ENCODE measurements at regions not wholly inside any gene's neighbourhood (a gene's known extent, or its start where the extent isn't known, plus 50 kb on each side); places are given as distances from the start of the nearest gene placed in this dataset.
"Not testable (repeated sequence)": the region's sequence is repeated elsewhere in the genome, so short reads cannot be mapped to it uniquely, and the experiment has no call there.

DNA sequence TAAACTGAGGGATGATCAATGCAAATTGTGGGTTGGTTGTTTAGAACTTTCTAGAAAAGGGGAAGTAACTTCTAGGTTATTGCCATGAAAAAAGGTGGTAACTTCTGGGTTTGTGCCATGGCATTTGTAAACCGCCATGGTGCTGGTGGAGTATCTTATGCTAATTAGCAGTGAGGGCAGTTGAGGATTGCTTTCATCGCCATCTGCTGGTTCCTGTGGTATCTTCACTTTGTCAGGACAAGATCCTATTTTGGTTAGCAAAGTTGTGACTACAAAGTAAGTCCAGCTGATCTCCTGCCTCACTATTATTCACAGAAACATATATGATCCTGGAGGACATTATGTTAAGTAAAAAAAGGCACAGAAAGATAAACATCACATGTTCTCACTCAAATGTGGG, 1332.3 kb downstream of the CDH11 start:
- no peak for DNase-seq
- Mint-ChIP-seq H3K36me3 (no peaks in the 10 kb centered on the region), H3K4me1 (no peaks in the 10 kb centered on the region), H3K4me3 (no peak overlapping the region), H3K27ac (no peak overlapping the region), H3K9me3 (peaks cover 20% of the 10 kb centered on the region), H3K27me3 (no peaks in the 10 kb centered on the region)
- POLR2A ChIA-PET: no interaction called here
- ATAC-seq (ENCODE audit: low read depth): no peak

GRCh38 chr16:63787014-63787413, 1334.8 kb downstream of the CDH11 start:
- peaks cover 17% of the 10 kb centered on the region for H3K9me3 Mint-ChIP-seq
- H3K36me3 Mint-ChIP-seq: no peaks in the 10 kb centered on the region
- H3K4me1 Mint-ChIP-seq: no peaks in the 10 kb centered on the region
- POLR2A ChIA-PET: no interaction called here
- no peak for DNase-seq
- H3K27ac Mint-ChIP-seq: no peak overlapping the region
- ATAC-seq (ENCODE audit: low read depth): no peak
- no peak overlapping the region for H3K4me3 Mint-ChIP-seq
- no peaks in the 10 kb centered on the region for H3K27me3 Mint-ChIP-seq

GRCh38 chr16:63785170-63785569, 1336.7 kb downstream of the CDH11 start:
- DNase-seq (no peak), ATAC-seq (ENCODE audit: low read depth) (no peak)
- peaks cover 19% of the 10 kb centered on the region for H3K9me3 Mint-ChIP-seq
- no peaks in the 10 kb centered on the region for H3K36me3 Mint-ChIP-seq
- H3K27ac Mint-ChIP-seq: no peak overlapping the region
- no peaks in the 10 kb centered on the region for H3K4me1 Mint-ChIP-seq
- H3K4me3 Mint-ChIP-seq: no peak overlapping the region
- POLR2A ChIA-PET: no interaction called here
- no peaks in the 10 kb centered on the region for H3K27me3 Mint-ChIP-seq

- ATAC-seq (ENCODE audit: low read depth) (no peak), DNase-seq (no peak)
- Mint-ChIP-seq H3K4me3 (no peak overlapping the region), H3K9me3 (peaks cover 3% of the 10 kb centered on the region), H3K36me3 (no peaks in the 10 kb centered on the region), H3K27ac (no peak overlapping the region), H3K4me1 (no peaks in the 10 kb centered on the region), H3K27me3 (no peaks in the 10 kb centered on the region)
- POLR2A ChIA-PET: no interaction called here
Observed at GRCh38 chr16:63776437-63776836, 1345.4 kb downstream of the CDH11 start.

GRCh38 chr16:63776034-63776433, 1345.8 kb downstream of the CDH11 start:
- Mint-ChIP-seq H3K9me3 (peaks cover 3% of the 10 kb centered on the region), H3K27ac (no peak overlapping the region), H3K4me3 (no peak overlapping the region), H3K36me3 (no peaks in the 10 kb centered on the region), H3K27me3 (no peaks in the 10 kb centered on the region), H3K4me1 (no peaks in the 10 kb centered on the region)
- ATAC-seq (ENCODE audit: low read depth): no peak
- DNase-seq: no peak
- POLR2A ChIA-PET: no interaction called here

GRCh38 chr16:63774302-63774701, 1347.6 kb downstream of the CDH11 start:
- POLR2A ChIA-PET: no interaction called here
- ATAC-seq (ENCODE audit: low read depth) (no peak), DNase-seq (no peak)
- no peak overlapping the region for H3K27ac Mint-ChIP-seq
- no peaks in the 10 kb centered on the region for H3K36me3 Mint-ChIP-seq
- H3K27me3 Mint-ChIP-seq: no peaks in the 10 kb centered on the region
- H3K4me1 Mint-ChIP-seq: no peaks in the 10 kb centered on the region
- H3K9me3 Mint-ChIP-seq: peaks cover 4% of the 10 kb centered on the region
- H3K4me3 Mint-ChIP-seq: no peak overlapping the region

GRCh38 chr16:63769211-63769610, 1352.7 kb downstream of the CDH11 start:
- POLR2A ChIA-PET: no interaction called here
- Mint-ChIP-seq H3K36me3 (no peaks in the 10 kb centered on the region), H3K27me3 (no peaks in the 10 kb centered on the region), H3K9me3 (peaks cover 9% of the 10 kb centered on the region), H3K4me3 (no peak overlapping the region), H3K27ac (no peak overlapping the region), H3K4me1 (no peaks in the 10 kb centered on the region)
- ATAC-seq (ENCODE audit: low read depth) (no peak), DNase-seq (no peak)

DNA sequence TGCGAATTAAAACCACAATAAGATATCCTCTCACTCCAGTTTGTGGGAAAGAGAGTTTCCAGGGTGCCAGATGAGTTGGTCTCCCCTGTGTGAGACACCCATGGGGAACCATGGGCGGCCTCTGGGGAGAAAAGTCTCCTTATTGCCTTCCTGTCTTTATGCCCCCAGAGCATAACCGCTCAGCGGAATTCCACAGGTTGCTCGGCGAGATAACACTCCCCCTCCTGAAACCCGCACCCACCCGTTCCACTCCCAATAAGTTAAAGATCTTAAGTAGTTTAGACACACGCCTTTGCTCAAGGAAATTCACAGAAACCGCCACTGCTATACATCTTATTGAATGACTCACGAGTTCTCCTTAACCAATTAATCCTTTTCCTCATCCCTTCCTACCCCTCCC, 1361.6 kb downstream of the CDH11 start:
- H3K4me1 Mint-ChIP-seq; H3K27me3 Mint-ChIP-seq; DNase-seq; H3K36me3 Mint-ChIP-seq; H3K27ac Mint-ChIP-seq; ATAC-seq (ENCODE audit: low read depth); POLR2A ChIA-PET; H3K4me3 Mint-ChIP-seq: not testable (repeated sequence)
- H3K9me3 Mint-ChIP-seq: peaks cover 11% of the 10 kb centered on the region

- no peaks in the 10 kb centered on the region for H3K36me3 Mint-ChIP-seq
Observed at GRCh38 chr16:63752347-63752746, 1369.5 kb downstream of the CDH11 start.

GRCh38 chr16:63749276-63749675, 1372.6 kb downstream of the CDH11 start:
- POLR2A ChIA-PET: no interaction called here
- H3K36me3 Mint-ChIP-seq: no peaks in the 10 kb centered on the region
- no peak overlapping the region for H3K27ac Mint-ChIP-seq
- no peaks in the 10 kb centered on the region for H3K27me3 Mint-ChIP-seq
- no peak for DNase-seq
- H3K4me1 Mint-ChIP-seq: no peaks in the 10 kb centered on the region
- no peak for ATAC-seq (ENCODE audit: low read depth)
- H3K9me3 Mint-ChIP-seq: peaks cover 13% of the 10 kb centered on the region
- no peak overlapping the region for H3K4me3 Mint-ChIP-seq

More at GRCh38 chr16:63752347-63752746, 1369.5 kb downstream of the CDH11 start:
- POLR2A ChIA-PET: no interaction called here
- H3K4me1 Mint-ChIP-seq: no peaks in the 10 kb centered on the region
- H3K27me3 Mint-ChIP-seq: no peaks in the 10 kb centered on the region
- H3K4me3 Mint-ChIP-seq: no peak overlapping the region
- H3K27ac Mint-ChIP-seq: no peak overlapping the region
- no peak for ATAC-seq (ENCODE audit: low read depth)
- DNase-seq: no peak
- peaks cover 2% of the 10 kb centered on the region for H3K9me3 Mint-ChIP-seq

DNA sequence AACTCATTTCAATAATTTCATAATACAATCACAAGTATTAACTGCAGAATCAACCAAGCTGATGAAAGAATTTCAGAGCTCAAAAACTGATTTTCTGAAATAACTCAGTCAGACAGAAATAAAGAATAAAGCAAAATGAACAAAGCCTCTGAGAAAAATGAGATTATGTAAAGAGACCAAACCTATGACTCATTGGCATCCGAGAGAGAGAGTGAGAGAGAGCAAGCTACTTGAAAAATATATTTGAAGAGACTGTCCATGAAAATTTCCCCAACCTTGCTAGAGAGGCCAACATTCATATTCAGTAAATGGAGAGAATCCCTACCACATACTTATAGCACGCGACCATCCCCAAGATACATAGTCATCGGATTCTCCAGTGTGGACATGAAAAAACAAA, 1376.4 kb downstream of the CDH11 start:
- no peak for ATAC-seq (ENCODE audit: low read depth)
- POLR2A ChIA-PET: no interaction called here
- Mint-ChIP-seq H3K9me3 (peaks cover 16% of the 10 kb centered on the region), H3K27me3 (no peaks in the 10 kb centered on the region), H3K4me3 (no peak overlapping the region), H3K4me1 (no peaks in the 10 kb centered on the region), H3K36me3 (no peaks in the 10 kb centered on the region), H3K27ac (no peak overlapping the region)
- DNase-seq: no peak

GRCh38 chr16:63744077-63744874, 1377.6 kb downstream of the CDH11 start:
- H3K27ac Mint-ChIP-seq: no peak overlapping the region
- DNase-seq (no peak), ATAC-seq (ENCODE audit: low read depth) (no peak)
- POLR2A ChIA-PET: no interaction called here
- no peaks in the 10 kb centered on the region for H3K4me1 Mint-ChIP-seq
- peaks cover 16% of the 10 kb centered on the region for H3K9me3 Mint-ChIP-seq
- no peaks in the 10 kb centered on the region for H3K27me3 Mint-ChIP-seq
- no peak overlapping the region for H3K4me3 Mint-ChIP-seq
- no peaks in the 10 kb centered on the region for H3K36me3 Mint-ChIP-seq

- no peaks in the 10 kb centered on the region for H3K36me3 Mint-ChIP-seq
Observed at GRCh38 chr16:63742150-63742549, 1379.7 kb downstream of the CDH11 start.

GRCh38 chr16:63737633-63738032, 1384.2 kb downstream of the CDH11 start:
- POLR2A ChIA-PET: no interaction called here
- no peak overlapping the region for H3K4me3 Mint-ChIP-seq
- H3K36me3 Mint-ChIP-seq: no peaks in the 10 kb centered on the region
- DNase-seq: no peak
- H3K27me3 Mint-ChIP-seq: no peaks in the 10 kb centered on the region
- H3K9me3 Mint-ChIP-seq: peaks cover 5% of the 10 kb centered on the region
- no peak for ATAC-seq (ENCODE audit: low read depth)
- H3K27ac Mint-ChIP-seq: no peak overlapping the region
- no peaks in the 10 kb centered on the region for H3K4me1 Mint-ChIP-seq

More at GRCh38 chr16:63742150-63742549, 1379.7 kb downstream of the CDH11 start:
- no peak for ATAC-seq (ENCODE audit: low read depth)
- H3K27me3 Mint-ChIP-seq: no peaks in the 10 kb centered on the region
- POLR2A ChIA-PET: no interaction called here
- DNase-seq: no peak
- peaks cover 16% of the 10 kb centered on the region for H3K9me3 Mint-ChIP-seq
- H3K27ac Mint-ChIP-seq: no peak overlapping the region
- H3K4me1 Mint-ChIP-seq: no peaks in the 10 kb centered on the region
- H3K4me3 Mint-ChIP-seq: no peak overlapping the region
